ENCODE measurements at regions not wholly inside any gene's neighbourhood (a gene's known extent, or its start where the extent isn't known, plus 50 kb on each side); places are given as distances from the start of the nearest gene placed in this dataset.

GRCh38 chr13:34412295-34412694 lies 529.8 kb upstream of the NBEA start:
- DNase-seq (ENCODE audit: low read depth) = no peak
- no peak for TF ChIP-seq CTCF (conservative IDR thresholded peaks at IDR 0.05; ENCODE audit: low read length)
- no peak overlapping the region for H3K4me3 ChIP-seq (ENCODE audit: low read length)

GRCh38 chr13:34412817-34413375 lies 529.2 kb upstream of the NBEA start:
- no peak for TF ChIP-seq CTCF (conservative IDR thresholded peaks at IDR 0.05; ENCODE audit: low read length)
- DNase-seq (ENCODE audit: low read depth) = peak; percentile 45
- H3K4me3 ChIP-seq (ENCODE audit: low read length) = no peak overlapping the region

DNA sequence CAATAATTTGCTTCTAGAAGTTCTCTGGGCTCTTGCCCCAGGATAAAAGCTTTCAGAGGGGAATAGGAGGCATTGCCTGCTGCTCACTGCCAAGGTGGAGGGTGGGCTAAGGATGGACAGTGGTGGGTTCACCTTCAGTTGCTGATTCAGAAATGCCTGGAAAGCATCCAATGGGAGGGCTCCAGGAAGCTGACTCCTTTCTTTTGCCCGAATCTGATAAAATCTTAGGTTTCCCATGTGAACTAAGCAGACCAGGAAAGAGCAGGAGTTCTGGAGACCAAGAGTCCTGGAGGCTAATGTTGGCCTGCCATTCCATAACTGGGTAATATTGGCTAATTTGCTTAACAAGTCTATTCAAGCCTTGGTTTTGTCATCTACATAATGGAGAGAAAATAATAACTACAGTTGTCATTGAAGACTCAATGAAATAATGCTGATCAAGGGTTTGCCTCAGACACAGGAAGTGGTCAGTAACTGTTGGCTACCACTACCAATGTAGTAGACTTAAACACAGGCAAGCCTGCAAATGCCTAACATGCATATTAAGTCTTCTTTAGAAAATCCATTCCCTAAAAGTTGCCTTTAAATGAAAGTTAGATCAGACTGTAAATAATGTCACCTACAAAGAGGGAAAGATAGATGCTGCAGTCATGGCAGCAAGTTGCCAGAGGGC lies 528.4 kb upstream of the NBEA start:
- TF ChIP-seq CTCF (conservative IDR thresholded peaks at IDR 0.05; ENCODE audit: low read length) = no peak
- no peak overlapping the region for H3K4me3 ChIP-seq (ENCODE audit: low read length)
- peak; percentile 32 for DNase-seq (ENCODE audit: low read depth)

DNA sequence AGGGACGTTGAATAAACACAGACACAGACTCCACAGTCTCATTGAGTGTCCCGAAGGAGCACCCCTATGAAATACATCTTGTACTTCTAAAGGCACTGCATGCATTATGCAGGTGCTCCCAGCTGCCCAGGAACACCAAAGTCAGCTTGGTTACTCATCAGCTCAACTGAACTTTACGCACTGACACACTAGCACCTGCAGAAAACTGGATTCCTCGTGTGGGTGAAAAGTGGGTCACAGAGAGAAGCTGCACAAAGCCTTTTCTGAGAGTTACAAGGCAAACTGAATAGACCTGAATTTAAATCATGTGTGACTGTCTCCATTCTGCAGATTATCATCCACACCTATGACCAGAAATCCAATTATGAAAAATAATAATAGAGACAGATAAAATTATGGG lies 527.5 kb upstream of the NBEA start:
- H3K4me3 ChIP-seq (ENCODE audit: low read length) = no peak overlapping the region
- TF ChIP-seq CTCF (conservative IDR thresholded peaks at IDR 0.05; ENCODE audit: low read length) = no peak
- DNase-seq (ENCODE audit: low read depth) = no peak

GRCh38 chr13:34416971-34417380 lies 525.1 kb upstream of the NBEA start:
- no peak overlapping the region for H3K4me3 ChIP-seq (ENCODE audit: low read length)
- TF ChIP-seq CTCF (conservative IDR thresholded peaks at IDR 0.05; ENCODE audit: low read length) = no peak
- peak; percentile 87 for DNase-seq (ENCODE audit: low read depth)

DNA sequence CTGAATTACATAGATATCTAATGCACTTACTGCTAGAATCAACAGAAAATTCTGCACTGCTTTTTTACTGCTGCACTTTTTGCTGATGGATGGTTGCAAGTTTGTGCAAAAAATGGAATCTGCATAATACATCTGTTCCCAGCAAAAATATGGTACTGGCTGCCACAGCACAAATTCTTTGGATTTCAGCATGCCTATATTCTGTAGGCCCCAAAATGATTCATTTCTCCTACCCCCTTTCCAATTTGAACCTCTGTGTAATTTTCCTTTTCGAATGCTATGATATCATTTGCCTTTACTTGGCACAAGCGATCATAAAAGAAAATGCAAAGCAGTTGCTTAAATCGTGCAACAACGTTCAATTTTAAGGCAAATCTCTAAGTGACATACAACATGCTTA lies 524.2 kb upstream of the NBEA start:
- TF ChIP-seq CTCF (conservative IDR thresholded peaks at IDR 0.05; ENCODE audit: low read length) = no peak
- H3K4me3 ChIP-seq (ENCODE audit: low read length) = no peak overlapping the region
- no peak for DNase-seq (ENCODE audit: low read depth)

DNA sequence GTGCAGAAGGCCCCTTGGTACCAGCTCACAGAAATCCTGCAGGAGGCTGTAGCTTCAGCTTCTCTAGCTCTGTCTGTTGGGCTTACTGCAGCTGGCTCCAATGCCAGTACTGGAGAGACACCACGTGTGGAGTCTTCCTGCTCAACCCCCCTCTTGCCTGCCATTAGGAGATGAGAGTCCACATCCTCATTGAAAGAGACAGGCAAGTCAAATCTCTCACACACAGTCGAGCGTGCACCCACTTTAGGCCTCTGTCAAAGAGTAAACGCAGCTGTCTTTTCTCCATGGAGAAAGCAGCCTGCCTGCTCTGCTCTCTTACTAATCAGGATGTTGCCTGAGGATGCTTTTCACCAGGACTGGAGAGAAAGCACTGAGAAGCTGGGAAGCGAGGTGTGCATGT lies 523.0 kb upstream of the NBEA start:
- no peak for DNase-seq (ENCODE audit: low read depth)
- no peak overlapping the region for H3K4me3 ChIP-seq (ENCODE audit: low read length)
- no peak for TF ChIP-seq CTCF (conservative IDR thresholded peaks at IDR 0.05; ENCODE audit: low read length)

Data from AG10803 (cell line).